ENCODE measurements at regions not wholly inside any gene's neighbourhood (a gene's known extent, or its start where the extent isn't known, plus 50 kb on each side); places are given as distances from the start of the nearest gene placed in this dataset.

DNA sequence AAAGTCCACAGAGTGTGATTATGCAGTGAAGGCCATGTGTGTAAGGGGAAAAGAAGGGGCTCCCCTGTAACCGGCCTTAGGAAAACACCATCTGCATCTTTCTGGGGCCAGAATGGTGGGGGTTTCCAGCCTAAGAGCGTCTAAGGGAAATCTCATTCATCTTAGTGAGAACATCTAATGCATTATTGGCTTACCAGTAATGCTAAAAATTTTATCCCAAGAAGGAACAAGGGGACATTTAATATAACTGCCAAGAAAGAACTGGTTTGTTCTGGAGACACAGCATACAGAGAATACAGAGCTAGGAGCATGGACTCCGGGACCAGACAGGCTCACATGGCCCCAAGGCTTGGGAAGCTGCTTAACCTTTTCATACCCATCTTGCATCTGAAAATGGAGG is 58.3 kb upstream of the DSCAM start:
- no peak overlapping the region for H2AFZ ChIP-seq (ENCODE audit: low read length)
- POLR2A ChIA-PET, result no interaction called here
- CTCF ChIA-PET (ENCODE audit: unreplicated experiment), result no interaction called here
- DNase-seq (ENCODE audit: low spot score), result no peak
- no peaks in the 10 kb centered on the region for H3K4me1 ChIP-seq (ENCODE audit: insufficient read depth, low read length, poor library complexity, severe bottlenecking)
- no peaks in the 10 kb centered on the region for H4K20me1 ChIP-seq (ENCODE audit: insufficient read depth, low read length)
- intact Hi-C loops (cut with micrococcal nuclease; ENCODE audit: unreplicated experiment), result no loop called here
- H3K36me3 ChIP-seq (ENCODE audit: insufficient read depth, low read length), result no peaks in the 10 kb centered on the region
- H3K9me3 ChIP-seq (ENCODE audit: low read length), result no peaks in the 10 kb centered on the region
- H3K79me2 ChIP-seq (ENCODE audit: insufficient read depth, low read depth, low read length), result no peaks in the 10 kb centered on the region
- H3K27ac ChIP-seq (ENCODE audit: low read depth, low read length, poor library complexity, severe bottlenecking), result no peak overlapping the region
- no peak overlapping the region for H3K4me2 ChIP-seq (ENCODE audit: low read length)
- H3K4me3 ChIP-seq (ENCODE audit: low read depth, low read length, poor library complexity, severe bottlenecking), result no peak overlapping the region
- TF ChIP-seq, protein P1, sequence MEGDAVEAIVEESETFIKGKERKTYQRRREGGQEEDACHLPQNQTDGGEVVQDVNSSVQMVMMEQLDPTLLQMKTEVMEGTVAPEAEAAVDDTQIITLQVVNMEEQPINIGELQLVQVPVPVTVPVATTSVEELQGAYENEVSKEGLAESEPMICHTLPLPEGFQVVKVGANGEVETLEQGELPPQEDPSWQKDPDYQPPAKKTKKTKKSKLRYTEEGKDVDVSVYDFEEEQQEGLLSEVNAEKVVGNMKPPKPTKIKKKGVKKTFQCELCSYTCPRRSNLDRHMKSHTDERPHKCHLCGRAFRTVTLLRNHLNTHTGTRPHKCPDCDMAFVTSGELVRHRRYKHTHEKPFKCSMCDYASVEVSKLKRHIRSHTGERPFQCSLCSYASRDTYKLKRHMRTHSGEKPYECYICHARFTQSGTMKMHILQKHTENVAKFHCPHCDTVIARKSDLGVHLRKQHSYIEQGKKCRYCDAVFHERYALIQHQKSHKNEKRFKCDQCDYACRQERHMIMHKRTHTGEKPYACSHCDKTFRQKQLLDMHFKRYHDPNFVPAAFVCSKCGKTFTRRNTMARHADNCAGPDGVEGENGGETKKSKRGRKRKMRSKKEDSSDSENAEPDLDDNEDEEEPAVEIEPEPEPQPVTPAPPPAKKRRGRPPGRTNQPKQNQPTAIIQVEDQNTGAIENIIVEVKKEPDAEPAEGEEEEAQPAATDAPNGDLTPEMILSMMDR (conservative IDR thresholded peaks at IDR 0.05; ENCODE audit: low read length), result no peak
- no peak for TF ChIP-seq EZH2phosphoT487 (IDR thresholded peaks at IDR 0.05; ENCODE audit: borderline replicate concordance, low read depth, low read length)
- H3K9me2 ChIP-seq (ENCODE audit: insufficient read depth, low read length), result no peaks in the 10 kb centered on the region
- no TSS peak for BruUV-seq (replicated peaks)

DNA sequence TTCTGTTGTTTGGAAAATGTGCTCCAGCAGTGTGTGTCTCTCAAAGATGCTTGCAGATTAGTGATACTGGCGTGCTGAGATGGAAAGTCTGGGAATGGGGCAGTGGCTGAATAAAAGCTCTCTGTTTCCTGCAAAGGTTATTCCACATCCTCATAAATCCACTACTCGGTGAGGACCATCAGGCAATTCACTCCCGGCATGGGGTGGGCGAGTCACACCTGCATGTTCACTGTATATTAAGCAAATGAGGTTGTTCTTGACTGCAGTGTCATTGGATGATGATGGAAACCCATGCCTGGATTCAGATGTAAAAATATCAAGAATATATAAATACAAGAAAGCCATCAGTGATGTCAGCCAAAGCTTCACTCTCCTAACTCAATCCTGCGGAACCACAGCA is 65.4 kb upstream of the DSCAM start:
- no peaks in the 10 kb centered on the region for H4K20me1 ChIP-seq (ENCODE audit: insufficient read depth, low read length)
- no peak for DNase-seq (ENCODE audit: low spot score)
- ChIA-PET POLR2A (no interaction called here), CTCF (ENCODE audit: unreplicated experiment) (no interaction called here)
- TF ChIP-seq, protein P1 (conservative IDR thresholded peaks at IDR 0.05; ENCODE audit: low read length), result no peak
- no peak for TF ChIP-seq EZH2phosphoT487 (IDR thresholded peaks at IDR 0.05; ENCODE audit: borderline replicate concordance, low read depth, low read length)
- no TSS peak for BruUV-seq (replicated peaks)
- H3K9me3 ChIP-seq (ENCODE audit: low read length), result no peaks in the 10 kb centered on the region
- intact Hi-C loops (cut with micrococcal nuclease; ENCODE audit: unreplicated experiment), result no loop called here
- no peak overlapping the region for H3K4me2 ChIP-seq (ENCODE audit: low read length)
- H3K4me1 ChIP-seq (ENCODE audit: insufficient read depth, low read length, poor library complexity, severe bottlenecking), result no peaks in the 10 kb centered on the region
- H3K36me3 ChIP-seq (ENCODE audit: insufficient read depth, low read length), result no peaks in the 10 kb centered on the region
- no peaks in the 10 kb centered on the region for H3K9me2 ChIP-seq (ENCODE audit: insufficient read depth, low read length)
- H3K4me3 ChIP-seq (ENCODE audit: low read depth, low read length, poor library complexity, severe bottlenecking), result no peak overlapping the region
- no peaks in the 10 kb centered on the region for H3K79me2 ChIP-seq (ENCODE audit: insufficient read depth, low read depth, low read length)
- no peak overlapping the region for H2AFZ ChIP-seq (ENCODE audit: low read length)
- H3K27ac ChIP-seq (ENCODE audit: low read depth, low read length, poor library complexity, severe bottlenecking), result no peak overlapping the region

DNA sequence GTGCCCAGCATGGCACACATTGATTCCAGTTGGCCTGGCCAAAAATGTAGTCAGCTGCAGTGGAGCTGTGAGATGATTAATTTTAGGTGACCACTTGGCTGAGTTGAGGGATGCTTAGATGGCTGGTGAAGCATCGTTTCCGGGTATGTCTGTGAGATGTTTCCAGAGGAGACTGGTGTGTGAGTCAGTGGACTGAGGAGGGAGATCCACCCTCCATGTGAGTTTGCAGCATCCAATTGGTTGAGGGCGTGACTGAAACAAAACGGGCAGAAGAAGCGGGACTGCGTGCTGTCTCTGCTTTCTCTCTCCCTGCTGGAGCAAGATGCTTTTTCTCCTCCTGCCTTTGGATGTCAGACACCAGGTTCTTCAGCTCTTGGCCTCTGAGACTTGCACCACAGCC is 68.2 kb upstream of the DSCAM start:
- no peak overlapping the region for H3K4me2 ChIP-seq (ENCODE audit: low read length)
- no peak overlapping the region for H2AFZ ChIP-seq (ENCODE audit: low read length)
- H3K9me2 ChIP-seq (ENCODE audit: insufficient read depth, low read length), result no peaks in the 10 kb centered on the region
- H3K36me3 ChIP-seq (ENCODE audit: insufficient read depth, low read length), result no peaks in the 10 kb centered on the region
- H4K20me1 ChIP-seq (ENCODE audit: insufficient read depth, low read length), result no peaks in the 10 kb centered on the region
- POLR2A ChIA-PET, result no interaction called here
- BruUV-seq (replicated peaks), result no TSS peak
- DNase-seq (ENCODE audit: low spot score), result no peak
- H3K4me1 ChIP-seq (ENCODE audit: insufficient read depth, low read length, poor library complexity, severe bottlenecking), result no peaks in the 10 kb centered on the region
- CTCF ChIA-PET (ENCODE audit: unreplicated experiment), result no interaction called here
- intact Hi-C loops (cut with micrococcal nuclease; ENCODE audit: unreplicated experiment), result no loop called here
- no peaks in the 10 kb centered on the region for H3K79me2 ChIP-seq (ENCODE audit: insufficient read depth, low read depth, low read length)
- no peaks in the 10 kb centered on the region for H3K9me3 ChIP-seq (ENCODE audit: low read length)
- TF ChIP-seq EZH2phosphoT487 (IDR thresholded peaks at IDR 0.05; ENCODE audit: borderline replicate concordance, low read depth, low read length), result no peak
- no peak overlapping the region for H3K27ac ChIP-seq (ENCODE audit: low read depth, low read length, poor library complexity, severe bottlenecking)
- H3K4me3 ChIP-seq (ENCODE audit: low read depth, low read length, poor library complexity, severe bottlenecking), result no peak overlapping the region
